HG03457 (cell line): ENCODE measurements at regions not wholly inside any gene's neighbourhood (a gene's known extent, or its start where the extent isn't known, plus 50 kb on each side); places are given as distances from the start of the nearest gene placed in this dataset.
"Not testable (repeated sequence)": the region's sequence is repeated elsewhere in the genome, so short reads cannot be mapped to it uniquely, and the experiment has no call there.

ENCODE experiments used
- ATAC-seq: cut with Tn5 transposase; IDR thresholded peaks from one replicate; pipeline ENCODE4 v1.9.1; 2021; ENCODE audit warnings: moderate number of reproducible peaks; ENCODE audit not compliant: unreplicated experiment

DNA sequence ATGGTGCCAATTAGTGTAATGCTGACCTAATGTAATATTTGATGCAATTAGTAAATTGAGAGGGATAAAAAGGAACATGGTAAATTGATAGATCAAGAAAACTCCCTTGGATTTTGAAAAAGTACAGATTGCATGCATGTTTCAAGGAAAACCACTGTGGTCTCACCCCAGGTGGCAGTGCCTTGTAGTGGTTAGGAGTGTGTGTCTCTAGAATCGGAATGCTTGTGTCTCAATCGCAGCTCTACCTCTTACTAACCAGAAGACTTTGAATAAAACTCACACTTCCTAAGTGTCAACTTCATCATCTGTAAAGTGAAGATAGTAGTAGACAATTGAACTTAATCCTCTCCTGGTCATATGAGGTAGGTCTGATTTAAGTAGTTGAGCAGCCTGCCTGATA, 128.9 kb upstream of the GOT2 start:
- ATAC-seq = no peak

- no peak for ATAC-seq
These were observed 128.4 kb upstream of the GOT2 start for GRCh38 chr16:58862334-58863021.

DNA sequence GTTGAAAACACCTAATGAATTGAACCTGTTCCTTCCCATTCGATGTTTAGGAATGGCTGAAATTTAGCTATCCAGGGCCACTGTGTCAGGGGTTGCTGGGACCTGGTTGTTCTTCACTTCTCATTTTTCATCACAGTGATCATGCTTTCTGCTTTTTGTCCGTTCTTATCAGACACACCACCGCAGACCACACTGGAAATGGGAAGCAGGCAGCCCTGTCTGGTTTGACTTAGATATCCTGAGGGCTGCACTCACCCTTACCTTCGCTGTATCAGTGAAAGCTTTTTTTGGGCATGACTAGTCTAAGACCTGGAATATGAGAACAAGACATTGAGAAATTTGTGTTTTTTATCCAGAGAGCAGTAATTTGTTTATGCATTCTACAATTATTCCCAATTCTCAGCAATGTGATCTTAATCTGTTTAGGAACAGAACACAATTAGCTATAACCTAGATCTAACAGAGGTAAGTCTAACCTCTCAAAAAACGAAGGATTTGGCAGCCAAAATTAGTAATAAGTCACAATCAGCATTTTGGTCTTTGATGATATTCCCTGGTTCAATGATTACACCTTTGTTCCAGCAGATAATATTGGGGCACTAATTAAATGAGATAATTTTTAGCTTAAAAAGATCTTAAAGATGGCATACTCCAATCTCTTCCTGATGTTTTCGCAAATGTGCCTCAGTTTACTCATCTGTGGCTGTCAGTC, 126.0 kb upstream of the GOT2 start:
- ATAC-seq = no peak

DNA sequence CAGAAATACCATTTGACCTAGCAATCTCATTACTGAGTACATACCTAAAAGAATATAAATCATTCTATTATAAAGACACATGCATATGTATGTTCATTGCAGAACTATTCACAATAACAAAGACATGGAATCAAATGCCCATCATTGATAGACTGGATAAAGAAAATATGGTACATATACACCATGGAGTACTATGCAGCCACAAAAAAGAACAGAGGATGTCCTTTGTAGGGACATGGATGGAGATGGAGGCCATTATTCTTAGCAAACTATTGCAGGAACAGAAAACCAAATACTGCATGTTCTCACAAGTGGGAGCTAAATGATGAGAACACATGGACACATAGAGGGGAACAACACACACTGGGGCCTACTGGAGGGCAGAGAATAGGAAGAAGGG, 124.5 kb upstream of the GOT2 start:
- not testable (repeated sequence) for ATAC-seq

GRCh38 chr16:58855291-58855863, 121.3 kb upstream of the GOT2 start:
- no peak for ATAC-seq

DNA sequence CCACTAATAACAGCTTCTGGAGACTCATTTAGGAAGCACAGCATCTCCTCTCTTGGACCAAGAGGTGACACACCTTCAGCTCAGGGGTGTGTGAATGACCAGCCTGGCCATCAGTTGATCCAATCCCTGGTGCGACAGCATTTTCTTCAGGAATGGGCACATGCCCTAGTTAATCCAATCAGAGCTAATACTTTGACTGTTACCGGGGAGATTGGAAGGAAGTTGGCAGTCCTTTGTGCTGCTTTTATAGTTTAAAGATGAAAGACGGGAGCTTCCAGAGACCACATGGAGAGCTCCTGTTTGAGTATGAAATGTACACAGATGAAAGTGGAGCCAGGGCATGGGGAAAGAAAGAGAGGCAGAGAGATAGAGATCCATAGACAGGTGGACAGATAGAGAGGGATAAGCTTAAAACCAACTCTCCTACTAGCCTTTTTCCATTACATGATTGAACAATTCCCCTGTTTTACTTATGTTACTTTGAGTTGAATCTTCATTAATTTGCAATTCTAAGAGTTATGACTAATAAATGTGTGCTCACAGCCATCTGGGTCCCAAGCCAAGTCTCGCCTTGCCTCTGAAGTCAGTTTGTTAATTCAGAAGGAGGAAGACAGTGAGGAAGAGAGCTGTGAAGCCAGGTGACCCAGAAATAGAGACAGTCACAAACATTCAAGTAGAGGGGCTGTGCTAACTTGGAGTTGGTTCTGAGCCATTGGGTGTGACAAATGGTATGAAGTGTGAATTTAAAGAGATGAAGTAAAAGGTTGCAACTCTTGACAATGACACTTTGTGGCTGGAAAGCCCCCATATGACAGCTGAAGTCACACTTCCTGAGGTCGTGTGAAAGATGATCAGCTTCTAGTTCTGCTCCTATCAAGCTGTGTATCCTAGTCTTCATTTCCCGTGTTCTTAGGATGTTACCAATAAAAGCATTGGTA, 120.0 kb upstream of the GOT2 start:
- peak; percentile 79 for ATAC-seq

GRCh38 chr16:58850678-58851020, 116.5 kb upstream of the GOT2 start:
- no peak for ATAC-seq

- ATAC-seq = no peak
These were observed 116.0 kb upstream of the GOT2 start for GRCh38 chr16:58850019-58850677.

GRCh38 chr16:58848662-58849002, 114.5 kb upstream of the GOT2 start:
- ATAC-seq = no peak

DNA sequence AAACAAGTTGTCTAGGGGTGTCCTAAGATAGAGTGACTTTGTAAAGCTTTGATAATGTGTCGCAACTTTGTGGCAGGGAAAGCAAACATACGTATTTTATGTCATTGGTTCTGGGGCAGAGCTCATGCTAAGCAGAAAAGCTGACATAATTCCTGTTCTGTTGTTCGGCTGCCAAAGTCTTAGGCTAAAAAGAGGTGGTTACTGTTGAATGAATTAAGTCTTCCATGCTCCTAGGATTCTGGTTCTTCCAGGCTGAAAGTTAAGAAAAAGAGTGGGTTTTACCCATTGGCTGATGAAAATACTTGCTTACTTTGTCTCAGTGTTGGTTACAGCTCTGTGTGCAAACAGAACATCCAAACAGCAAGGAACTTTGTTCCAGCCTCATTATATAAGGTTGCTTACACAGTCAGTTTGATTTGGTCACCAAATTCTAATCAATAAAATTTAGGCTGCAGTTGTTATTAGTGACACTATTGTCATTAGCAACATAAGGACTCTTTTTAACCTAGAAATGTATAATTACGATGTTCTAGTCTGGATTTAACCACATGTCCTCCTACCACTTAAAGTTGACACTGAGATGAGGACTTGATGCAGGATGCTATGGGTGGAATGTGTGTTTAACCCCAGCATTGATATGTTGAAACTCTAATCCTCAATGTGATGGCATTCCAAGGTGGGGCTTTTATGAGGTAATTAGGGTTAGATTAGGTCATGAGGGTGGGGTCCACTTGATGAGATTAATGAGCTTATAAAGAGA, 114.0 kb upstream of the GOT2 start:
- no peak for ATAC-seq

DNA sequence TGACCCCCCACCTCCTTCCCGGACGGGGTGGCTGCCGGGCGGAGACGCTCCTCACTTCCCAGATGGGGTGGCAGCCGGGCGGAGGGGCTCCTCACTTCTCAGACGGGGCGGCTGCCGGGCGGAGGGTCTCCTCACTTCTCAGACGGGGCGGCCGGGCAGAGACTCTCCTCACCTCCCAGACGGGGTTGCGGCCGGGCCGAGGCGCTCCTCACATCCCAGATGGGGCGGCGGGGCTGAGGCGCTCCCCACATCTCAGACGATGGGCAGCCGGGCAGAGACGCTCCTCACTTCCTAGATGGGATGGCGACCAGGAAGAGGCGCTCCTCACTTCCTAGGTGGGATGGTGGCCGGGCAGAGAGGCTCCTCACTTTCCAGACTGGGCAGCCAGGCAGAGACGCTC, 112.1 kb upstream of the GOT2 start:
- ATAC-seq = not testable (repeated sequence)

DNA sequence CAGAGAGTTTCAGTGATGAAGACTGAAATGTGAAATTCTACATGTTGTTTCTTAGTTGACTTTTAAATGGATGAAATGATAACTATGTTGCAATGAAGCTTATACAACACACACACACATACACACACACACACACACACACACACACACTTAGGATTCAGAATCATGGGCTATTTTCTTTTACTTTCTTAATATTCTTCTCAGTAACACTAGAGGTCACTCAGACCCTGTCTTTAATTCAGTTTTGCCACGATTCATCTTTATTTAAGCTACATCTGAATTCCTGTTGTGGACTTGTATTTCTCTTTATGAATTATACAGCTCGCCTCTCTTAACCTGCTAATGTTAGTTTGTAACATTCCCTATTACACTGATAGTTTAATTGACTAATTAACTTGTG, 109.6 kb upstream of the GOT2 start:
- no peak for ATAC-seq

GRCh38 chr16:58842746-58843145, 108.6 kb upstream of the GOT2 start:
- peak; percentile 81 for ATAC-seq

- peak; percentile 75 for ATAC-seq
These were observed 108.0 kb upstream of the GOT2 start for GRCh38 chr16:58842156-58842555.

DNA sequence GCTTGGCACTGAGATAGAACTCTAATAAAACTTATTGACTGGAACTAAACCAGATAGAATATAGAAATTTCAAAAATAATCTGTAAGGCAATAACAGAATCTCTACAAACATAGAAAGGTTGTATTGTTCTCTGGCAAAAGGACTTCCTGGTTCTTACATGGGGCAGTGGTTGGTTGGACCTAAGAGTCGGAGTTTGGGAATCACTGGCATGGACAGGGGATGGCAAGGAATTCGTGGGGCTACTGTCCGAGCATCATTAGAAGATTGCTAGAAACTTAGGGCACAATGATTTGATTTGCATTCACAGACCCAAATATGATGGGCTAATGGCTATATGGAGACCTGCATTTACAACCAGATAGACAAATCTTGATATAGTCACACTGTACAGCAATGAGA, 103.8 kb upstream of the GOT2 start:
- ATAC-seq = no peak

- no peak for ATAC-seq
These were observed 102.3 kb upstream of the GOT2 start for GRCh38 chr16:58836427-58836826.

- ATAC-seq = no peak
These were observed 98.3 kb upstream of the GOT2 start for GRCh38 chr16:58832386-58832895.

GRCh38 chr16:58831386-58831785, 97.3 kb upstream of the GOT2 start:
- ATAC-seq = no peak

- ATAC-seq = no peak
These were observed 94.9 kb upstream of the GOT2 start for GRCh38 chr16:58828901-58829545.

GRCh38 chr16:58824201-58824600, 90.1 kb upstream of the GOT2 start:
- no peak for ATAC-seq
